ENCODE measurements at regions not wholly inside any gene's neighbourhood (a gene's known extent, or its start where the extent isn't known, plus 50 kb on each side); places are given as distances from the start of the nearest gene placed in this dataset.

DNA sequence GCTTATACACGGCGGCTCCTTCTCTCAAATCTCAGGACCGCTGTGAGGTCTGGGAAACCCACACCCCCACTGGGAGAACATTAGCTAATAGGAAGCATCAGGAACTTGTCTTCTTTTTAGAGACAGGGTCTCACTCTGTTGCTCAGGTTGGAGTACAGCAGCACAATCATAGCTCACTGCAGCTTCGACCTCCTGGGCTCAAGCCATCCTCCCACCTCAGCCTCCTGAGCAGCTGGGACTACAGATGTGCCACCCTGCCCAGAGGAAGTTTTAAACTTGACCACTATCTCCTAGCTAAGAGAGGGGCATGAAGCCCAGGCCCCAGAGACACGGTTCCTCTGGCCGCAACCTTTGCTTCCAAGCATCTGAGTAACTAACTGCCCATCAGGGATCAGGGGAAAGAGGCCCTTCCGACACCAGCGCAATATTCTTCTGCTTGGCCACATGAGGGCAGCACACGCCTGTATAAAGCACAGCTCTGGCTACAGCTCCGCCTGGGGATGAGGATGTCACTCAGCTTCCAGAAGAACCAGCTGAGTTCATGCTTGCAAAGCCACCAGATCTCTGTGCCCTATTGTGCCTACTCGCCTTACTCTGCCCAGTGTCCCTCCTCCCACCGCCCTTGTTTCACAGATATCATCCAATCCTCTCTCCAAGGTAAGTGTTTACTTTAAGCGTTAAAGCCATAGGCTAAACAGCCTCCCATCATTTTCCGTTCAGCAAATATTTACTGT lies 57.6 kb upstream of the SLC6A11 start:
- WGBS (ENCODE audit: missing lambda C conversion rate) = 17% methylated on average over 13 of the region's 14 CpGs
- peak; percentile 74 to 87 for DNase-seq (ENCODE audit: low read depth in 1 of 2, low spot score in 1 of 2)
- CTCF ChIA-PET = interaction anchor here (0.6 to 22.9 kb wide), 66 partner anchors 10 to 576 kb away, joined by 3 to 297 read pairs (median 5); partner anchors contain the start of genes HRH1 and SLC6A1
- Histone ChIP-seq H3K4me2 (no peak overlapping the region), H3K4me3 (no peak overlapping the region), H3K4me1 (no peaks in the 10 kb centered on the region), H3K27ac (no peak overlapping the region), H3K9me3 (no peaks in the 10 kb centered on the region)
- peak; percentile 72 for TF ChIP-seq SMC3 (IDR thresholded peaks at IDR 0.05)
- TF ChIP-seq HEYL (CRISPR knock-in tag; IDR thresholded peaks at IDR 0.05) = no peak
- TF ChIP-seq FOSL2 (IDR thresholded peaks at IDR 0.05) = no peak
- TF ChIP-seq FOSL2 (CRISPR knock-in tag; IDR thresholded peaks at IDR 0.05) = no peak
- TF ChIP-seq CEBPB (IDR thresholded peaks at IDR 0.05) = no peak
- TF ChIP-seq ZSCAN20 (CRISPR knock-in tag; IDR thresholded peaks at IDR 0.05) = no peak
- no peak for TF ChIP-seq FOSB (CRISPR knock-in tag; IDR thresholded peaks at IDR 0.05)
- no peak for TF ChIP-seq CBX8 (IDR thresholded peaks at IDR 0.05)
- no peak for TF ChIP-seq NPAS2 (CRISPR knock-in tag; IDR thresholded peaks at IDR 0.05; ENCODE audit: borderline replicate concordance)
- no peak for TF ChIP-seq TFCP2L1 (CRISPR knock-in tag; IDR thresholded peaks at IDR 0.05)
- peak; percentile 90 to 96 for TF ChIP-seq RAD21 (conservative IDR thresholded peaks at IDR 0.05 in 1 of 2, IDR thresholded peaks at IDR 0.05 in 1 of 2)
- no peak for TF ChIP-seq JUN (IDR thresholded peaks at IDR 0.05)
- TF ChIP-seq, protein P1, sequence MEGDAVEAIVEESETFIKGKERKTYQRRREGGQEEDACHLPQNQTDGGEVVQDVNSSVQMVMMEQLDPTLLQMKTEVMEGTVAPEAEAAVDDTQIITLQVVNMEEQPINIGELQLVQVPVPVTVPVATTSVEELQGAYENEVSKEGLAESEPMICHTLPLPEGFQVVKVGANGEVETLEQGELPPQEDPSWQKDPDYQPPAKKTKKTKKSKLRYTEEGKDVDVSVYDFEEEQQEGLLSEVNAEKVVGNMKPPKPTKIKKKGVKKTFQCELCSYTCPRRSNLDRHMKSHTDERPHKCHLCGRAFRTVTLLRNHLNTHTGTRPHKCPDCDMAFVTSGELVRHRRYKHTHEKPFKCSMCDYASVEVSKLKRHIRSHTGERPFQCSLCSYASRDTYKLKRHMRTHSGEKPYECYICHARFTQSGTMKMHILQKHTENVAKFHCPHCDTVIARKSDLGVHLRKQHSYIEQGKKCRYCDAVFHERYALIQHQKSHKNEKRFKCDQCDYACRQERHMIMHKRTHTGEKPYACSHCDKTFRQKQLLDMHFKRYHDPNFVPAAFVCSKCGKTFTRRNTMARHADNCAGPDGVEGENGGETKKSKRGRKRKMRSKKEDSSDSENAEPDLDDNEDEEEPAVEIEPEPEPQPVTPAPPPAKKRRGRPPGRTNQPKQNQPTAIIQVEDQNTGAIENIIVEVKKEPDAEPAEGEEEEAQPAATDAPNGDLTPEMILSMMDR (IDR thresholded peaks at IDR 0.05) = peak; percentile 81
- TF ChIP-seq FOXS1 (CRISPR knock-in tag; IDR thresholded peaks at IDR 0.05) = no peak
- TF ChIP-seq CHD2 (IDR thresholded peaks at IDR 0.05; ENCODE audit: low read length, partially characterized antibody) = no peak
- ATAC-seq = peak; percentile 86 to 99
- POLR2A ChIA-PET = no interaction called here
- FAIRE-seq = peak; percentile 59

DNA sequence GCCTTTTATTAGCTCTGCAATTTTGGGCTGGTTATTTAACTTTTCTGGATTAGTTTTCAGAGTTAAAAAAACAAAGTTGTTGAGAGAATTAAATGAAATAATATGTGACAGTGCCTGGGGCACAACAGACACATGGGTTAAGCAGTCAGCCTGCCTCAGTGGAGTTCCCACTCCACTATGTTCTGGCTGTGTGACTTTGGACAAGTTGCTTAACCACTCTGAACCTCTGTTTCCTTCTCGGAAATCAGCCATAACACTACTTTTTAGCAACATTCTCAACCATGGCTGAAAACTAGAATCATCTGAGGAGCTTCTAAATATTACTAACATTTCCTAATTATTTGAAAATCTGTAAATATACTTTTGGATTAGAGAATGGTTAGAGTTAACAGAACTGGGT lies 56.5 kb upstream of the SLC6A11 start:
- DNase-seq (ENCODE audit: low read depth in 1 of 2, low spot score in 1 of 2) = no peak
- H3K4me1 ChIP-seq = no peaks in the 10 kb centered on the region
- H3K27ac ChIP-seq = no peak overlapping the region
- H3K9me3 ChIP-seq = no peaks in the 10 kb centered on the region
- H3K4me2 ChIP-seq = no peak overlapping the region
- ATAC-seq = no peak
- H3K4me3 ChIP-seq = no peak overlapping the region
- CTCF ChIA-PET = interaction anchor here (1.1 to 22.9 kb wide), 20 partner anchors 10 to 332 kb away, joined by 3 to 297 read pairs (median 6); no protein-coding TSS in a partner anchor
- POLR2A ChIA-PET = no interaction called here
- no peak for FAIRE-seq
- TF ChIP-seq TP53 (CRISPR knock-in tag; IDR thresholded peaks at IDR 0.05) (no peak), SMC3 (IDR thresholded peaks at IDR 0.05) (no peak), ZFP36 (IDR thresholded peaks at IDR 0.05; ENCODE audit: borderline replicate concordance, partially characterized antibody) (peak; percentile 18), HOXB13 (CRISPR knock-in tag; IDR thresholded peaks at IDR 0.05; ENCODE audit: low read depth) (no peak), KDM5A (IDR thresholded peaks at IDR 0.05) (no peak), CHD2 (IDR thresholded peaks at IDR 0.05; ENCODE audit: low read length, partially characterized antibody) (no peak)
- WGBS (ENCODE audit: missing lambda C conversion rate) = 0% methylated on average over 1 of the region's 1 CpG

DNA sequence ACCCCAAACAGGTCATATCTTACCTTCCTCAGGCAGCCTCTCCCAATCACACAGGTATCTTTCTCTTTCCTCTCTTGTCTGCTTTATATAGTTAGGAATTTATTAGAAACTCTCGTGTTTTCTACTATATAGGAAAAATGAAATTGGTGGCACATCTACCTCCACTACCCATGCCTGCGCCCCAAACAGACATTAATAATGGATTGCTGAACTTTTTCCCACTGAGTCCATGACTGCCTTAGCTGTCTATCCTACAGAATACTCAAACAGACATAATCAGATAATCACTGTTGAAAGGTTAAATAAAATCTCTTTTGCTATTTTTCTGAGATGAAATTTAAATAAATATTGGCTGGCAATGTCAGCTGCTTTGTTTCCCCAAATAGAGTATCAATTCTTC lies 55.8 kb upstream of the SLC6A11 start:
- no peak overlapping the region for H3K4me2 ChIP-seq
- no peak for FAIRE-seq
- DNase-seq (ENCODE audit: low read depth in 1 of 2, low spot score in 1 of 2) = no peak
- no peaks in the 10 kb centered on the region for H3K9me3 ChIP-seq
- POLR2A ChIA-PET = no interaction called here
- H3K27ac ChIP-seq = no peak overlapping the region
- WGBS (ENCODE audit: missing lambda C conversion rate) = 39% methylated on average over 2 of the region's 2 CpGs
- H3K4me1 ChIP-seq = no peaks in the 10 kb centered on the region
- CTCF ChIA-PET = interaction anchor here (1.1 to 22.9 kb wide), 10 partner anchors 10 to 299 kb away, joined by 3 to 297 read pairs (median 38); no protein-coding TSS in a partner anchor
- no peak overlapping the region for H3K4me3 ChIP-seq
- TF ChIP-seq, protein P2, sequence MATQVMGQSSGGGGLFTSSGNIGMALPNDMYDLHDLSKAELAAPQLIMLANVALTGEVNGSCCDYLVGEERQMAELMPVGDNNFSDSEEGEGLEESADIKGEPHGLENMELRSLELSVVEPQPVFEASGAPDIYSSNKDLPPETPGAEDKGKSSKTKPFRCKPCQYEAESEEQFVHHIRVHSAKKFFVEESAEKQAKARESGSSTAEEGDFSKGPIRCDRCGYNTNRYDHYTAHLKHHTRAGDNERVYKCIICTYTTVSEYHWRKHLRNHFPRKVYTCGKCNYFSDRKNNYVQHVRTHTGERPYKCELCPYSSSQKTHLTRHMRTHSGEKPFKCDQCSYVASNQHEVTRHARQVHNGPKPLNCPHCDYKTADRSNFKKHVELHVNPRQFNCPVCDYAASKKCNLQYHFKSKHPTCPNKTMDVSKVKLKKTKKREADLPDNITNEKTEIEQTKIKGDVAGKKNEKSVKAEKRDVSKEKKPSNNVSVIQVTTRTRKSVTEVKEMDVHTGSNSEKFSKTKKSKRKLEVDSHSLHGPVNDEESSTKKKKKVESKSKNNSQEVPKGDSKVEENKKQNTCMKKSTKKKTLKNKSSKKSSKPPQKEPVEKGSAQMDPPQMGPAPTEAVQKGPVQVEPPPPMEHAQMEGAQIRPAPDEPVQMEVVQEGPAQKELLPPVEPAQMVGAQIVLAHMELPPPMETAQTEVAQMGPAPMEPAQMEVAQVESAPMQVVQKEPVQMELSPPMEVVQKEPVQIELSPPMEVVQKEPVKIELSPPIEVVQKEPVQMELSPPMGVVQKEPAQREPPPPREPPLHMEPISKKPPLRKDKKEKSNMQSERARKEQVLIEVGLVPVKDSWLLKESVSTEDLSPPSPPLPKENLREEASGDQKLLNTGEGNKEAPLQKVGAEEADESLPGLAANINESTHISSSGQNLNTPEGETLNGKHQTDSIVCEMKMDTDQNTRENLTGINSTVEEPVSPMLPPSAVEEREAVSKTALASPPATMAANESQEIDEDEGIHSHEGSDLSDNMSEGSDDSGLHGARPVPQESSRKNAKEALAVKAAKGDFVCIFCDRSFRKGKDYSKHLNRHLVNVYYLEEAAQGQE (IDR thresholded peaks at IDR 0.05) = no peak
- TF ChIP-seq FOSL2 (IDR thresholded peaks at IDR 0.05) = no peak
- TF ChIP-seq FOSL2 (CRISPR knock-in tag; IDR thresholded peaks at IDR 0.05) = no peak
- TF ChIP-seq RFX5 (IDR thresholded peaks at IDR 0.05) = no peak
- TF ChIP-seq NFE2L2 (conservative IDR thresholded peaks at IDR 0.05; ENCODE audit: low read length) = no peak
- ATAC-seq = no peak
